ENCODE measurements at regions not wholly inside any gene's neighbourhood (a gene's known extent, or its start where the extent isn't known, plus 50 kb on each side); places are given as distances from the start of the nearest gene placed in this dataset.

DNA sequence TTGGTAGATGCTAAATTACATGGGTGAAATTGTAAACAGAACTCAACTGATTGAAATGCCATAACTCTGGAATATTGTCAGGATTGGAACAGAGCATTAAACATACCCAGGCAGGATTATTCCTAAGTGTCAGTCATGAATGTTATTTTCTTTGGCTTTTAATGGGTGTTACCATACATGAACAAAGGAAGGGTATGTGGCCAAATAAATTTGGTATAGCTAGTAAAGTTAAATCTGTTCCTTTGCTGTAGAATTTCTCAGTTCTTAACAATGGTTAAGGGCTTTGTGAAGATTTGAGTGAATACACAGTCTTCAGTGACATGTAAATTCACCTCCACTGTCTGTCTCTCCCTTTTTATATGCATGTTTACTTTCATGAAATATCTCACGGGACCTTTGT, 679.5 kb upstream of the CDH8 start:
- DNase-seq = no peak

DNA sequence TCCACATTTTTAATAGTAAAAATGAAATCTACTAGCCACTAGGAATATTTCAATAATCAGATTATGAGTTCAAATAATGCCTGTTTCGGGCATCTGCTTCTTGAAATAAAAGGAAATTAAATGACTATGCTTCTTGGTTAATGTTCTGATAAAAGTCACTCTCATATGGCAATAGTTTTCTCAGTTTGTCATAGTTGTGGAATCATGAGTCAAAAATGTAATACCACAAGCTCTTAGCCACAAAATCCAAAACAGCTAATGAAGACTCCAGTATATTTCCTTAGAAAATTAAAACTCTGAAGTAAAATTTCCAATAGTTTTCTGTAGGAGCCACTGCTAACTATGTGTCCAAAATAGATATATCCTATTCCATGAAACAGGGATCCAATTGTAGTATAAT, 676.3 kb upstream of the CDH8 start:
- peak; percentile 70 for DNase-seq

DNA sequence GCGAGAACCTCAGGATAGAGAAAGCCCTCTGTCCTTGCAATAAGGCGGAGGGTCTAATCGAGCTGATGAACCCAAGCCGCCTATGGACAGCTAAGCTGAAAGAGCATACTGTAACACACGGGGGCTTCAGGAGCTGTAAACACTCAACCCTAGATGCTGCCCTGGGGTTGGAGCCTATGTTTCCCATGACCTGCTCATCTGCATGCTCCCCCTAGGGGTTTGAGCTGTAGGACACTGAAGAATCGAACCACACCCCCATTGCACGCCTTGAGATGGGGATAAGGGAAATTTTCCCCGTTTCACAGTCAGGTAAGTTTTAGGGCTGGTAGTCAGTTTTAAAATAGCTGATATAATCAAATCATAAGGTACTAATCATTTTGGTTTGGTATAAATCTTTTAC, 675.6 kb upstream of the CDH8 start:
- DNase-seq = no peak

DNA sequence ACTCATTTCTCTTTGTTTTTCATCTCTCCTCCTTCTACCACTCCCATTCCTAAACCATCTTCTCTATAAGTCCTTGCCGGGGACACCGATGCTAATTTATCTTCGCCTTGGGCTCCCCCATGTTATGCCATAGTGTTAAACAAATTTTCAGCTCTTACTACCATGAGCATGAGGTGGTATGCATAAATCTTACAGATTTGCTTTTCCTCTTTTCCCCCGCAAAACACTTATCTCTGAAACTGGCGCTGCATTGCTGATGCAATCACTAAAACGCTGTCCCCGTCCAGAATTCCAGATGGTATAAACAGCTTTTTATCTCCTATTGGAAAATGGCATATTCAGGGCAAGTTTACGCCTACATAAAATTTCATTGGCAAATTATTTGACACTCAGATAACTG, 673.6 kb upstream of the CDH8 start:
- DNase-seq = no peak

DNA sequence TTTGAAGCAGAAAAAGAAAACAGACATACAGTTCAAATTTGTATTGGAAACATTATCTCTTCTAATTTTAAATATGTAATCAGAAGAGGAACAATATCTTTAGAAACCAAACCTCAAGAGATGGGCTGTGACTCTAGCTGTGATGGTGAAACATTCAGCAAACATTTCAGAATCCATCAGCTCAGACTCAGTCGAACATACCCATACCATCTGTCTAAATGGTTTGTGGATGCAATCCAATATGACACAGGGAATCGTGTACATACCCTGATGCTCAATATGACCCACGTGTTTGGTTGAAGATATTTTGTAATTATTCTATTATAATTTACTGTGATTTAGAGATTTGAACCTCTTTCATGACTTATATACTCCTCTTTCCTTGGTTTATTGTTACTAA, 665.2 kb upstream of the CDH8 start:
- no peak for DNase-seq

DNA sequence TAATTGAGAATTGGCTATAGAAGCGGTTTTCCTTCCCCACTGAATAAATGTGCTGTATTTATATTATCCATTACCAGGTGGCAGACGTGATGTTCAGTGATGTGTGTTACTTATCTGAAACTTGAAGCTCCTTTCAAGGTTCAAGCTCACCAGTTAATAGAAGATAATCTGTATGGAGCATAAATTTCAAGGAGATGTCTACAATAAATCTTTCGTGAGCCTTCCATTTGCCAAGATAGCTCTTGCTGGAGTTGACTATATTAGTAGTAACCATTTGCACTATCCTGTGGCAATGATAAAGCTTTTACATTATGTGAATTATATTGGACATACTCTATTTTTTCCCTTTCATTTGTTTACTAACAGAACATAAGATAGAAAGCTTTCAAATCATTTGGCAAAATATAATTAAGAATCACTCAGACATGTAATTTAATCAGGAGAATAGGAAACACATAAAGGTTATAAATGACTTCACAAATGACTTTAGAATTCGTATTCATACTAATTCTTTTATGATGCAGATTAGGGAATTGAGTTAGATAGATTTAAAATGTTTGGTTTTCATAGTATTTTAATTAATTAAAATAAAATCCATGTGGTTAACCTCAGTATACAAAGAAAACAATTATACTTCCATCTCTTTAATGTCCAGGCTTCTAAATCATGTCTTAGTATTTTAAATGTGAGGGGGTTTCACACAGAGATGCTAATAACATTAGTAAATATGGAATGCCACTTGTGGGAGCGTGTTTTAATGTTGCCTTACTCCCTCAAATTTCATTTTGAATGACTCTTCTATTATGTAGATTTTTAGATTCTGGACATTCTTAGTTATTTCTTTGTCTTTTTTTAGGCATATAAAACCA, 664.4 kb upstream of the CDH8 start:
- DNase-seq = no peak

DNA sequence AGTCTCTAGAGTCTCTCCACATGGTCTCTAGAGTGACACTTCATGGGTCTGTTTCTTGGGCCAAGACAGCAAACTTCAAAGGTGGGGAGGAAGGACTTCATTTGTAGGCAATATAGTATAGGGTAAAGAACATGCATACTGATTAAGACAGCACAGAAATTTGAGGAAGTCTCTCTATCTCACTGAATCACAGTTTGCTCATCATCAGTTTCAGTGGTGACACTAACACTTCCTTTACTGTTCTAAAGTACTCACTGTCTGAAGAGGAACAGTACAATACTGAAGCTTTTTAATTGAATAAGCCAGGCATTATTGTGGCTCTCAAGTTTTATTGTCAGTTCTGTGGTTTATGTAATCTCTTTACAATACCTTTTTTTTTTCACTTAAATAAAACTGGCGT, 656.4 kb upstream of the CDH8 start:
- no peak for DNase-seq

DNA sequence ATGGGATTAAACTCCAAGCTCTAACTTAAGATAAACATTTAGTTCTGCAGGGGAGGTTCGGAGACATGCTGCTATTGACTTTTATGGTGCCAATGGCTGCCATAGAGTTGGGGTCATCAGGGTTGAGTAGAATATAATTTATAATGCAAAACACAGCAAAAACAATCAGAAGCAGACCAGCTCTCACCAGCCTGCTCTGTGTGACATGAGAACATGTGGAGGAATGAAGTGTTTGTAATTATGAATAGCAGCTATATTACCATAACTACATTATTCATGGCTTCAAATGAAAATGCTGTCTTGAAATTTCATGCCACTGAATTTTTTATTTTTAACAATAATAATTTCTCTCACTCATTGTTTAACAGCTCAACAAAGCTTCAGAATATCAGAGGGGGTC, 645.6 kb upstream of the CDH8 start:
- no peak for DNase-seq

DNA sequence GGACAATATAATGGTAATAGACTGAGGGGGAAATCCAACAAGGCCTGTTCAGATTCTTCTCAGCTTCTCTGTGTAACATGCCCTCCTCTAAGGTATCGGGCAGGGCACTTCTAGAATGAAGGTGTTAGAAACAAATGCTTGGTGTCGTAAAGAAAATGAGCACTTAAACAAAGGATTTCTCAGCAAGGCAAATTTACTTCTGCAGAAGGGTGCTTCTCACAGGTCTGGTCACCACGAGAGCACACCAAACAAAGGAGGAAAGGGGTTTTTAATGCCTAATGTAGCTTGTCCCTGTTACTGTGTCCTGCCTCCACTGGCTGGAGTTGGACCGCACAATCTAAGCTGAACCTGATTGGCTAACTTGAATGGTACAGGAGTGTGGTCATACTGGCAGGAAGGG, 642.6 kb upstream of the CDH8 start:
- no peak for DNase-seq

DNA sequence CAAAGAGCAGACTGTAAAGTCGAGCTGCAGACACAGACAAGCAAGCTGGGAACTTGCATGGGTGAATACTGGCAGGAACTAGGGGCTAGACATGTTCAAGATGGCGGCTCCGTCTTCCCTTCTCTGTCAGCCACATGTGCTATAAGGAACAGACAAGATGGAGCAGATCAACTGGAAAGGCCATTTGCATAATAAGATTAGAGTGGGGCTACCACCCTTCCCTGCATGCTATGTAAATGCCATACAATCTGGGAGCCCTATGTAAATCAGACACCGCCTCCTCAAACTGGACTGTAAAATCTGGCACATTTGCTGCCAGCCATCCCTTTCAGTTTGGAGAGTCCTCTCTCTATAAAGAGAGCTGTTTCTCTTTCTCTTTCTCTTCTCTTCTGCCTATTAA, 640.1 kb upstream of the CDH8 start:
- no peak for DNase-seq

DNA sequence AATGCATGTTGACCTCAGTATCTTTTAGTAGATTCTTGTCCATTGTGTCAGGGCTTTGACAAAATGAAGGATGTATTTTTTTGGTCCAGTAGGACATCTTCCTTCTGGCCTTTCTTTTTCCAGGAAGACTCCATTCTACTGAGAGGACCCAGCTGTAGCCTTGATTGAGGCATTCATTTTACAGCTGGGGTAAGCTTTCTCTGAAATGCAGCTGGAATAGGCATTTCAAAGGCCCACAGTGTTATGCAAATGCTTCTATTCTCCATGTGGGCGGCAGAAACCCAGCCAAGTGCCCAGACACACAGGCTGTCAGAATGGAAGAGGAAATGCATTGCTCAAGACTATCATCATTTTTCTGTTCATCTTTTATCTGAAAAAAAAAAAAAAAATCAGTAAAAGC, 629.0 kb upstream of the CDH8 start:
- DNase-seq = no peak

DNA sequence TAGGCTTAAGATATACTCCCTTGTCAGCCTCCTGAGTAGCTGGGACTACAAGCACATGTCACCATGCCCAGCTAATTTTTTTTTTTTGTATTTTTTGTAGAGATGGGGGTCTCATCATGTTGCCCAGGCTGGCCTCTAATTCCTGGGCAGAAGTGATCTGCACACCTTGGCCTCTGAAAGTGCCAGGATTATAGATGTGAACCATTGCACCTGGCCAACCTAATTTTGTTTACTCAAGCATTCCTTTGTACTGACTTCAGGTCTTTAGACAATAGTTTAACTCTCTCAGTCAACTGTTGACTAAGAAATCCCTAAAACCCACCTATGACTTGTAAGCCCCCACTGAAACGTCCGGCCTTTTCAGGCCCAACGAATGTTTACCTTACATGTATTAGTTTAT, 628.3 kb upstream of the CDH8 start:
- no peak for DNase-seq

DNA sequence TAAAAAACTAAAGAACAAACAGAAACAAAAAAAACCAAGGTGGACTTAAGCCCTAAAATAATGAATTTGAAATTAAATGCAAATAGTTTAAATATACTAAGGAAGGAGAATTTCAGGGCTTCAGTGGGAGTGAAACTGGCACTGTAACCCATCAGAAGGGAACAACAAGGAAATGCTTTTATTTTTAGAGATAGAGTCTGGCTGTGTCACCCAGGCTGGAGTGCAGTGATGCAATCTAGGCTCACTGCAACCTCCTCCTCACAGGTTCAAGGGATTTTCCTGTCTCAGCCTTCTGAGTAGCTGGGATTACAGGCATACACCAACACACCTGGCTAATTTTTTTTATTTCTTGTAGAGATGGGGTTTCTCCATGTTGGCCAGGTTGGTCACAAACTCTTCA, 625.2 kb upstream of the CDH8 start:
- no peak for DNase-seq

DNA sequence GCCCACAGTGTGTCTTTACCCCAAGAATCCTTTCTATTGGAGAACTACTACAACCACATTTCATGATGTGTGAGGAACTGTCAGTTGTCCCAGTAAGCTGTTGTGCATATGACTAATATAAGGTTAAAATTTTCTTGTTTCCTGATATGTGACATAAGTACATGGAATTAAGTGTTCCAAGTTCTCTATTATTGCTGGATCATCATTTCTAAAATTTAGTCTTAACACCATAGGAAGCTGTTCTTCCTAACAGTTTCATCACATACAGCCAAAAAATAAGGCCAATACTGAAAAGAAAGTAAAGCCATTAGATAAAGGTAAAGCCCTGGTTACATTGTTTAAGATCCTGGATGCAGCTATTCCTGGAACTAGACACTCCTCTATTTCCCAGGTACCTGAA, 620.9 kb upstream of the CDH8 start:
- no peak for DNase-seq

DNA sequence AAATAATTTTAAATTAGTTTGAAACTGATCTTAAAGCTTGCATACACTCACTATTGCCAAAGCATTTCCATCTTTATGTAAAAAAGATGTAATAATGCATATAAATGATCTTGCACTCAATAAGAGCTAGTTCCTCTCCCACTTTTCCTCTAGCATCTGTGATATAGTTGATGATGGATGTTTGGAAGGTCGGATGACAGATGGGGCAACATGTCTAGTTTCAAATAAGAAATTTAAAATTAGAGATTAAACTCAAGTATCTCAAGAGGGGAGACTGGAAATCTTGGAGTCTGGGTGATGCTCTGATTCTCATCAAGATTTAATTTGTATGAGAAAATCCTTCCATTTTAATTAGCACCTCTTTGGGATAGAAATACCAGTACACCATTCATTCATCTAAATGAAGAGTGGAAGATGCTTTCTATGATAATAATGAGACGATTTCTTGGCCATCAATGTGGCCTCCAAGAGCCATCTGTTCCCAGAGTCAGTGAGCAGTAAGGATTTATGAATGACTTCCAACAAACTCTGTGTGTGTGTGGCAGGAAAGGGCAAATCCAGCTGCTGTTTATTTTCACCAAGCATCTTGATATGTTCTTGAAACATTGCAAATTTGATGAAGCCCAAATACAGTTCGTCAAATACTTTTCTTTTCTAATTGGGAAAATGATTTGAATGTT, 616.3 kb upstream of the CDH8 start:
- DNase-seq = no peak

DNA sequence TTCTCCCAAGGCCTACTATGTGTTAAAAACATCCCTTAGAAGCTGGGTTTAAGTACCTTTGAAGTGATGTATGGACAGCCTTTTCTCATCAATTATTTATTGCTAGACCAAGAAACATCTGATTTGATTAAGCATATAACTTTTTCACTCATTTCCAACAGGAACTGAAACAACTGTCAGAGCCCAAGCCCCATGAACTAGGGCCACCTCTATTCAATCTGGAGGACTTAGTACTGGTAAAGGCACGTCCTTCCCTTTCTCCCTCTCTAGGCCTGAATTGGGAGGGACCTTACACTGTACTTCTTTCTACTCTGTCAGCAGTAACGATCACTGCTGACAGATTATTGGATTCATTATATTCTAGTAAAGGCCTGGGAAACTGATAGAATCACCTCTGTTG, 612.0 kb upstream of the CDH8 start:
- DNase-seq = no peak

DNA sequence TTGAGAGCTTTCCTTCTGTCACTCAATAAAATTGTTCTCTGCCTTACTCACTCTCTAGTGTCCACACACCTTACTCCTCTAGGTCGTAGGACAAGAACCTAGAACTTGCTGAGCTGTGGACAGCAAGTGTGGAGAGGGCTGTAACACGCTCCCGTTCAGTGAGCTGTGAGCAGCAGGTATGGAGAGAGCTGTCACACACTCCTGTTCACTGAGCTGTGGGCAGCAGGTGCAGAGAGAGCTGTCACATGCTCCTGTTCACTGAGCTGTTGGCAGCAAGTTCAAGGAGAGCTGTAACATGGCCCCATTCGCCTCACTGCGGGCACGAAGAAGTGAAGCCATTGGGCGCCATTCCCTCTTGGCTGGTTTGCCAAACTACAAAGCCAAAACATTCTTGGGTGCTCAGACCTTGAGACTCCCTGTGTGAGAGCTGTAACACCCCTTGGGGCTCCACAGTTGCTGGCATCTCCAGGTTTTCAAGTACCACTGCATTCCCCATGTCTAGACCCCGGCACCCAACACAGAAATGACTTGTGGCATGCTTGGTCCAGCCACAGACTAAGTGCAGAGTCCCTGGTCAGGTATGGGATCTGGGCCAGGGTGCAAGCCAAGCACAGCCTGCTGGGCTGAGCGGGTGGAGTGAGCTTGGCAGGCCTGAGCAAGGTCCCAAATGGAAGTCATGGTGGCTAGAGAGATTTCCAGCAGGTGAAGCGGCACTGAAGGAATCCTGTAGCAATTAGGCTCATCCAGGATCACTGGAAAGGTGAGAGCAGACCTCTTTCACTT, 608.0 kb upstream of the CDH8 start:
- no peak for DNase-seq

DNA sequence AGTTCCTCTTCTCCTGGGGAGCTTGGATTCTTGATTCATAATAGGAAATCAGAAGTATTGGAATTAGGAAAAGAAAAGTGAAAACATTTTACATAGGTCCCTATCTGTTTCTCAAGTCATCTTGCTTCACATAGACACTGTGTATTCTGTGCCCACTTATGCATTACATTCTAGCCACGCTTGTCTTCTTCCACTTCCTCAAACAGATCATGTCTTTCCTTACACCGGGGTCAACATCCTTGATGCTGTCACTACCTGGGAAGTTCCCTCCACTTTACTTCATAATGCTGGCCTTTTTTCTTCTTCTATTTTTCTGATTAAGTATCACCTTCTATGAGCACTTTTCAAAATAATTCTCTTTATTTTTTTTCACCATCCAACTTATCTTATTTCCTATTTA, 606.4 kb upstream of the CDH8 start:
- no peak for DNase-seq

DNA sequence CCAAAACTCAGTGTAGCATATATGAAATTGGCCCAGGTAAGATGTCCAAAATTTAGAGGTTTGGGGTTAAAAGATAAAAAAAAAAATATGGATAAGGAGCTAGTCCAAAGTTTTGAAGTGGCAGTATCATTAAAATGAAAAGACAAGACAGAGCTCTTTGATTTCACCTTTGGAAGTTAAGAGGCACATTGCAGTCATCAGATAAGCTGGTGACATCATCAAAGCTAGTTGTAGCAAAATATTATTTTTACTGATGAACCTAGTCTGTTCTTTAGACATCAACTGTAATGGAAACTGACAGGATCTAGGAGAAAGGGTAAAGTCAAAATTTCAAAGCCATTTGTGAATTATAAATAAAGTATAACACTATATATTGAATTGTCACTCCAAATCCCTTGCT, 603.7 kb upstream of the CDH8 start:
- DNase-seq = no peak

DNA sequence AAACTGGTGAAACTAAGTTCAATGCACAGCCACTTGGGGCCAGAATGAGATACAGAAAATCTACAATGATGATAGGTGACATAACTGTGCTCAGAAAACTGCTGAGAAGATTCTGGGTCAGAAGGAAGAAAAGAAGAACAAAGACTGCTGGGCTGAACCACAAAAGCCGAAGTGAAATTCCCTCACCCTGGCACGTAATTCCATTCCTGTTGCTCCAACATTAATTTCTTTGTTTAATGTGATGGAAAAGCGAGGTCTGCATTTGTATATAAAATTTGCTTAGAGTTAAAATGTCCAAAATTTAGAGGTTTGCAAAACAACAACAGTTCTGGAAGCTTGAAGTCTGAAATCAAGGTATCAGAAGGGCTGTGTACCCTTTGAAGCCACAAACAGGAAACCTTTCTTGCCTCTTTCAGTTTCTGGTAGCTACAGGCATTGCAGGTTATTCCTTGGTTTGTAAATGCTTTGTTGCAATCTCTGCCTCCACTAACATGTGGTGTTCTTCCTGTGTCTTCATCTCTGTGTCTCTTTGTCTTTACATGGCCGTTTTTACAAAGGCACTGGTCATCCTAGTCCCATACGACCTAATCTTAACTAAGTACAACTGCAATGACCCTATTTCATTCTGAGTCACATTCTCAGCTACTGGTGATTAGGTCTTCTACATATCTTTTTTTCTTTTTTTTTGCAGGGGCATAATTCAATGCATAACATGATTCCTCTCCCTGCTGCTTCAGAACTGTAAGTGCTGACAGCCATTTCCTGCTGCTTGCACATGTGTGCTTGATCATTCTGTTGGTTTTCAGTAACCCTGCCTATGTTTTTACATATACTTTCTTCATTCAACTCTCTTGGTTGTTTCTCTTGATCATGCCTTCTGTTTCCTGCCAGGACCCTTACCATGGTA, 603.0 kb upstream of the CDH8 start:
- DNase-seq = peak; percentile 45

DNA sequence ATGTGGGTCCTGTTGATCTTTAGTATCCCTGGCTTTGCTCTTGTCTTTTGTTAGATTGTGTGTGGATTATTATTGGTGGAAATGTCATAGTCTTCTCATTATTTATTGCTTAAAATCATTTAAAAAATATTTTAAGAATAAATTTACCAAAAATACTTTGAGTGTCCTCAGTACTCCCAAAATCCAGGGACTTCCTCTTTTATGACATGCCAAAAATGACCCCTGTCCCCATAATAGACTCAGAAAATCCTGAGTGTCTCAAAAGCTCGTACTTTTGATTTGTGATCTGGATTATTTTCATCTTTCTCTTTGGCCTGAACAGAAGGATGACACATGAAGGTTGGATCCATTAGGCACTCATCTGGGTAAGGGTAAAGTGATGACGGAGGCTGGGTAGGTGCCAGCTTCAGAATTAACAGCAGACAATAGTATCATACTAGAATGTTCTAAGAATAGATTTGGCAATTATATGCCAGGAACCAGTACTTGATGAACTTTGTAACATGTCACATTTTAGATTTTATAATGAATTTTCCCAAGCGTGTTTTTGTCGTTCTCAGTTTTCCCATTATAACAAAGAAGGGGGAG, 602.2 kb upstream of the CDH8 start:
- DNase-seq = peak; percentile 1

DNA sequence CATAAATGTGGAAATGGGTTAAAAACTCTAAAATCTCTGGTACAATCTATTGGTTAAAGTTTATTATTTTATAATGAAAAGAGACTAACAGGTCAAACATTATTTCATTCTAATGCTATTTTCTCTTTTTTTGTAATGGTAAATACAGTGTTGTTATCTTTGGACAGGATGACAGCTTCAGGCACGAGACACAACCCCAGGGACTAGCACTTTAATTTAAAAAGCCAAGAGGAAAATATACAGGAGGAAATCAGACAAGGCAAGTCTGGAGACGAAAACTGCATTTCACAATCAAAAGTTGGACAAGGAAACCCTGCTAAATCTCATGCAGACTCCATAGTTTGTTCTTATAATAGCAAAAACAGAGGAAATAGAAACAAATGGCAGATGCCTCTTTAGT, 589.1 kb upstream of the CDH8 start:
- DNase-seq = peak; percentile 3
